ENCODE measurements at regions not wholly inside any gene's neighbourhood (a gene's known extent, or its start where the extent isn't known, plus 50 kb on each side); places are given as distances from the start of the nearest gene placed in this dataset.

GRCh38 chr14:98878282-98878681 is 393.7 kb downstream of the BCL11B start:
- intact Hi-C loops (cut with micrococcal nuclease; ENCODE audit: unreplicated experiment), result no loop called here
- TF ChIP-seq POLR2G (IDR thresholded peaks at IDR 0.05; ENCODE audit: low read depth, low read length), result no peak
- TF ChIP-seq ZC3H13 (CRISPR knock-in tag; IDR thresholded peaks at IDR 0.05), result no peak
- no peak for TF ChIP-seq ZZZ3 (CRISPR knock-in tag; IDR thresholded peaks at IDR 0.05; ENCODE audit: borderline replicate concordance)
- TF ChIP-seq ZNF709 (CRISPR knock-in tag; IDR thresholded peaks at IDR 0.05), result no peak
- no peak for TF ChIP-seq MIER2 (CRISPR knock-in tag; IDR thresholded peaks at IDR 0.05)
- TF ChIP-seq KLF16 (CRISPR knock-in tag; IDR thresholded peaks at IDR 0.05), result no peak
- ATAC-seq (no peak), DNase-seq (ENCODE audit: low spot score) (no peak), FAIRE-seq (no peak)
- ChIA-PET CTCF (ENCODE audit: low intra/inter-chr PET ratio, low total read pairs) (no interaction called here), POLR2A (no interaction called here)
- Histone ChIP-seq H4K20me1 (ENCODE audit: insufficient read depth, low read length) (no peaks in the 10 kb centered on the region), H3K4me2 (ENCODE audit: low read depth, low read length) (no peak overlapping the region), H3K9ac (ENCODE audit: insufficient read depth, low read depth, low read length) (no peak overlapping the region), H2AFZ (ENCODE audit: low read length) (no peak overlapping the region), H3K27ac (ENCODE audit: extremely low read length, insufficient read depth, low read length) (no peak overlapping the region), H3K27me3 (ENCODE audit: control insufficient read depth in 1 of 2, insufficient read depth in 2 of 2, low read length in 2 of 2) (no peaks in the 10 kb centered on the region), H3K4me3 (replicated peaks in 1 of 3; ENCODE audit: insufficient read depth in 1 of 3, low read depth in 2 of 3, low read length in 3 of 3) (no peak overlapping the region), H3K9me3 (ENCODE audit: low read length) (peaks cover 13% of the 10 kb centered on the region; the same call in 1 of the 2 replicates), H3K4me1 (ENCODE audit: insufficient read depth, low read length) (no peaks in the 10 kb centered on the region), H3K36me3 (replicated peaks in 1 of 2; ENCODE audit: control insufficient read depth in 1 of 2, insufficient read depth in 2 of 2, low read length in 2 of 2) (no peaks in the 10 kb centered on the region), H3K79me2 (ENCODE audit: insufficient read depth, low read length) (no peaks in the 10 kb centered on the region)
- WGBS (ENCODE audit: low lambda C conversion rate), result 4% methylated on average over 3 of the region's 3 CpGs
- in situ Hi-C loops (cut with HindIII; ENCODE audit: extremely low pct_ligation_motif_present, low pct_unique_long_range_greater_than_20kb), result no loop called here
- BruUV-seq (replicated peaks), result no TSS peak

- Histone ChIP-seq H3K9me3 (ENCODE audit: low read length) (no peaks in the 10 kb centered on the region; the same call in 1 of the 2 replicates), H2AFZ (ENCODE audit: low read length) (no peak overlapping the region), H3K9ac (ENCODE audit: insufficient read depth, low read depth, low read length) (no peak overlapping the region), H3K36me3 (replicated peaks in 1 of 2; ENCODE audit: control insufficient read depth in 1 of 2, insufficient read depth in 2 of 2, low read length in 2 of 2) (no peaks in the 10 kb centered on the region), H3K4me3 (replicated peaks in 1 of 3; ENCODE audit: insufficient read depth in 1 of 3, low read depth in 2 of 3, low read length in 3 of 3) (no peak overlapping the region), H4K20me1 (ENCODE audit: insufficient read depth, low read length) (no peaks in the 10 kb centered on the region), H3K27me3 (ENCODE audit: control insufficient read depth in 1 of 2, insufficient read depth in 2 of 2, low read length in 2 of 2) (peaks cover 3 to 24% of the 10 kb centered on the region in 2 experiments; a peak in 2 of 5 replicates), H3K4me2 (ENCODE audit: low read depth, low read length) (no peak overlapping the region), H3K79me2 (ENCODE audit: insufficient read depth, low read length) (no peaks in the 10 kb centered on the region), H3K27ac (ENCODE audit: extremely low read length, insufficient read depth, low read length) (no peak overlapping the region), H3K4me1 (ENCODE audit: insufficient read depth, low read length) (no peaks in the 10 kb centered on the region)
- ChIA-PET POLR2A (no interaction called here), CTCF (ENCODE audit: low intra/inter-chr PET ratio, low total read pairs) (no interaction called here)
- ATAC-seq (no peak), DNase-seq (ENCODE audit: low spot score) (no peak), FAIRE-seq (no peak)
- BruUV-seq (replicated peaks), result no TSS peak
- 5% methylated on average over 8 of the region's 8 CpGs for WGBS (ENCODE audit: low lambda C conversion rate)
- in situ Hi-C loops (cut with HindIII; ENCODE audit: extremely low pct_ligation_motif_present, low pct_unique_long_range_greater_than_20kb), result no loop called here
- intact Hi-C loops (cut with micrococcal nuclease; ENCODE audit: unreplicated experiment), result no loop called here
- TF ChIP-seq MIXL1 (CRISPR knock-in tag; IDR thresholded peaks at IDR 0.05) (no peak), ZNF256 (CRISPR knock-in tag; conservative IDR thresholded peaks at IDR 0.05) (no peak), RNF2 (conservative IDR thresholded peaks at IDR 0.05; ENCODE audit: low read depth) (no peak), NRL (CRISPR knock-in tag; IDR thresholded peaks at IDR 0.05; ENCODE audit: borderline replicate concordance) (no peak), BCLAF1 (IDR thresholded peaks at IDR 0.05) (no peak), HNRNPUL1 (IDR thresholded peaks at IDR 0.05; ENCODE audit: low read depth, low read length) (no peak), THAP7 (CRISPR knock-in tag; IDR thresholded peaks at IDR 0.05) (no peak), ZBTB2 (CRISPR knock-in tag; IDR thresholded peaks at IDR 0.05; ENCODE audit: low read depth) (no peak)
Measured at GRCh38 chr14:98886982-98887381, 385.0 kb downstream of the BCL11B start.

Measured in HepG2 (cell line).